PC-9 (cell line): ENCODE measurements at regions not wholly inside any gene's neighbourhood (a gene's known extent, or its start where the extent isn't known, plus 50 kb on each side); places are given as distances from the start of the nearest gene placed in this dataset.

Experiments
- BruUV-seq: library from RNA; stranded (reverse); fragments of 400-500 nt; replicated peaks from 2 replicates; lab custom pipeline; 2021; lab: Mats Ljungman, UMichigan
- CTCF ChIA-PET: fragments of 300-600 bp; sonication (Branson Sonifier 250); formaldehyde crosslinking; loops from one replicate; lab custom pipeline; 2022; ENCODE audit warnings: antibody characterized with exemption; lab: Charles Lee
- POLR2A ChIA-PET: fragments of 300-600 bp; sonication (Branson Sonifier 250); formaldehyde crosslinking; loops from one replicate; lab custom pipeline; 2022; ENCODE audit warnings: antibody characterized with exemption; ENCODE audit not compliant: unreplicated experiment; lab: Charles Lee
- DNase-seq, 2 experiments: peaks; one replicate each; pipeline versions ENCODE4 v3.0.0 to v3.0.0-alpha.2; 2015 to 2022; ENCODE audit warnings: mixed read lengths in 1 of 2
- H2AFZ ChIP-seq: fragments of 200-600 bp; sonication (generic); 2 replicates; pipeline ENCODE4 v1.8.1; 2017; ENCODE audit warnings: antibody characterized with exemption
- H3F3A ChIP-seq: fragments of 200-600 bp; sonication (generic); 2 replicates; pipeline ENCODE4 v1.8.1; 2017; ENCODE audit warnings: antibody characterized with exemption, mild to moderate bottlenecking, low read depth; ENCODE audit not compliant: insufficient read depth
- H3K27ac ChIP-seq: fragments of 200-600 bp; sonication (generic); 2 replicates; pipeline ENCODE4 v1.6.1; 2016; ENCODE audit warnings: mixed run types
- H3K27me3 ChIP-seq: fragments of 200-600 bp; sonication (generic); 2 replicates; pipeline ENCODE4 v1.6.1; 2016; ENCODE audit warnings: low read depth, mixed run types; ENCODE audit not compliant: insufficient read depth
- H3K36me3 ChIP-seq: fragments of 200-600 bp; sonication (generic); 2 replicates; pipeline ENCODE4 v1.6.1; 2016; ENCODE audit warnings: low read depth, mixed run types
- H3K4me1 ChIP-seq: fragments of 200-600 bp; sonication (generic); replicated peaks from 2 replicates; pipeline ENCODE4 v1.6.1; 2016; ENCODE audit warnings: mixed run types; ENCODE audit not compliant: insufficient read depth
- H3K4me2 ChIP-seq: fragments of 200-600 bp; sonication (generic); 2 replicates; pipeline ENCODE4 v1.6.1; 2017; ENCODE audit warnings: mixed run types
- H3K4me3 ChIP-seq: fragments of 200-600 bp; sonication (generic); 2 replicates; pipeline ENCODE4 v1.6.1; 2016; ENCODE audit warnings: mixed run types
- H3K79me2 ChIP-seq: fragments of 200-600 bp; sonication (generic); 2 replicates; pipeline ENCODE4 v1.6.1; 2017; ENCODE audit warnings: low read depth, mixed run types
- H3K9me2 ChIP-seq: fragments of 200-600 bp; sonication (generic); 2 replicates; pipeline ENCODE4 v1.8.1; 2017; ENCODE audit warnings: mild to moderate bottlenecking; ENCODE audit not compliant: insufficient read depth
- H3K9me3 ChIP-seq: fragments of 200-600 bp; sonication (generic); 2 replicates; pipeline ENCODE4 v1.8.1; 2016; ENCODE audit warnings: low read depth; ENCODE audit not compliant: insufficient read depth
- H4K20me1 ChIP-seq: fragments of 200-600 bp; sonication (generic); 2 replicates; pipeline ENCODE4 v1.8.1; 2017; ENCODE audit not compliant: insufficient read depth
- CTCF ChIP-seq: fragments of 200-600 bp; sonication (generic); conservative IDR thresholded peaks from 2 replicates; pipeline ENCODE4 v1.6.1; 2017; ENCODE audit warnings: mixed run types, antibody characterized with exemption, mild to moderate bottlenecking, moderate library complexity
- EZH2 ChIP-seq: fragments of 200-600 bp; sonication (generic); IDR thresholded peaks from 2 replicates; pipeline ENCODE4 v1.8.0; 2017; ENCODE audit warnings: antibody characterized with exemption, low read depth
- intact Hi-C: fragments of 100-400 bp; cut with micrococcal nuclease; formaldehyde crosslinking; loops from one replicate; pipeline ENCODE4 v1.10.0; 2022; ENCODE audit not compliant: unreplicated experiment

GRCh38 chr17:33753452-33753851, 460.4 kb upstream of the ASIC2 start:
- TF ChIP-seq CTCF (no peak), EZH2 (no peak)
- Histone ChIP-seq H3K79me2 (no peaks in the 10 kb centered on the region), H3K27me3 (peaks cover 7% of the 10 kb centered on the region; the same call in 1 of the 2 replicates), H3K4me3 (no peak overlapping the region), H3K36me3 (no peaks in the 10 kb centered on the region), H3K9me2 (no peaks in the 10 kb centered on the region), H3K27ac (no peak overlapping the region), H3K9me3 (no peaks in the 10 kb centered on the region), H3K4me2 (no peak overlapping the region), H4K20me1 (no peaks in the 10 kb centered on the region), H3F3A (no peaks in the 10 kb centered on the region), H2AFZ (no peak overlapping the region), H3K4me1 (no peaks in the 10 kb centered on the region)
- intact Hi-C loops: loop anchor here (5.0 kb wide), 3 partner anchors 111 to 1291 kb away; no protein-coding TSS in a partner anchor
- no TSS peak for BruUV-seq
- no peak for DNase-seq
- ChIA-PET POLR2A (no interaction called here), CTCF (no interaction called here)

GRCh38 chr17:33756021-33756420, 462.9 kb upstream of the ASIC2 start:
- Histone ChIP-seq H3K9me2 (no peaks in the 10 kb centered on the region), H3K27ac (no peak overlapping the region), H2AFZ (no peak overlapping the region), H3K9me3 (no peaks in the 10 kb centered on the region), H3K4me2 (no peak overlapping the region), H3K36me3 (no peaks in the 10 kb centered on the region), H3F3A (no peaks in the 10 kb centered on the region), H3K27me3 (no peaks in the 10 kb centered on the region; the same call in 1 of the 2 replicates), H3K4me3 (no peak overlapping the region), H3K79me2 (no peaks in the 10 kb centered on the region), H4K20me1 (no peaks in the 10 kb centered on the region), H3K4me1 (no peaks in the 10 kb centered on the region)
- no TSS peak for BruUV-seq
- DNase-seq: no peak
- intact Hi-C loops: no loop called here
- ChIA-PET CTCF (no interaction called here), POLR2A (no interaction called here)
- TF ChIP-seq EZH2 (no peak), CTCF (no peak)

GRCh38 chr17:33765871-33766270, 472.8 kb upstream of the ASIC2 start:
- no peaks in the 10 kb centered on the region for H4K20me1 ChIP-seq
- H3K9me2 ChIP-seq: no peaks in the 10 kb centered on the region
- H3K27ac ChIP-seq: no peak overlapping the region
- H3K9me3 ChIP-seq: no peaks in the 10 kb centered on the region
- no peak for DNase-seq
- no peak overlapping the region for H2AFZ ChIP-seq
- H3K79me2 ChIP-seq: no peaks in the 10 kb centered on the region
- no peaks in the 10 kb centered on the region for H3F3A ChIP-seq
- TF ChIP-seq EZH2: no peak
- no peak for TF ChIP-seq CTCF
- no peak overlapping the region for H3K4me2 ChIP-seq
- intact Hi-C loops: no loop called here
- H3K27me3 ChIP-seq: peaks cover 7% of the 10 kb centered on the region; the same call in 1 of the 2 replicates
- ChIA-PET CTCF (no interaction called here), POLR2A (no interaction called here)
- no peak overlapping the region for H3K4me3 ChIP-seq
- no TSS peak for BruUV-seq
- no peaks in the 10 kb centered on the region for H3K4me1 ChIP-seq
- no peaks in the 10 kb centered on the region for H3K36me3 ChIP-seq
